Right forelimb (tissue), 1 donor: ENCODE measurements at regions not wholly inside any gene's neighbourhood (a gene's known extent, or its start where the extent isn't known, plus 50 kb on each side); places are given as distances from the start of the nearest gene placed in this dataset.
"Not testable (repeated sequence)": the region's sequence is repeated elsewhere in the genome, so short reads cannot be mapped to it uniquely, and the experiment has no call there.

Source experiments
- DNase-seq: peaks from one replicate; pipeline ENCODE4 v3.0.0-alpha.2; 2018

- no peak for DNase-seq
Measured at GRCh38 chr1:187563191-187563590, 734.4 kb downstream of the PLA2G4A start.

DNA sequence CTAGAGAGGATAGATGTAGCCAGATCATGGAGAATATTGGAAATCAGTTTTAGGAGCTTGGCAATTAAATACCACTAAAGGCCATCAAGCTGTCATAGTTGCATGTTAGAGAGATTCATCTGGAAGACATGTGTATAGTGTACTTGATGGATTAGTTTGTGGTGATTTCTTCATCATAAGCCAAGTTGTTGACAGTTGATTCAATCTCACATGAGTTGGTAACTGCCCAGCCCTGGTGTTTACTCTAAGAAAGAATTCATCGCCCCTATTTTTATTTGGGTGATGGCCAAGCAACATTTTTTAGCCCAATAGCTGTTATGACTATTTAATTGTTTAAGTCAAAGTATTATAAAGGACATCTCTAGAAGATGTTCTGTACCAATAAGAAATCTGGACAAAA, 737.6 kb downstream of the PLA2G4A start:
- no peak for DNase-seq

DNA sequence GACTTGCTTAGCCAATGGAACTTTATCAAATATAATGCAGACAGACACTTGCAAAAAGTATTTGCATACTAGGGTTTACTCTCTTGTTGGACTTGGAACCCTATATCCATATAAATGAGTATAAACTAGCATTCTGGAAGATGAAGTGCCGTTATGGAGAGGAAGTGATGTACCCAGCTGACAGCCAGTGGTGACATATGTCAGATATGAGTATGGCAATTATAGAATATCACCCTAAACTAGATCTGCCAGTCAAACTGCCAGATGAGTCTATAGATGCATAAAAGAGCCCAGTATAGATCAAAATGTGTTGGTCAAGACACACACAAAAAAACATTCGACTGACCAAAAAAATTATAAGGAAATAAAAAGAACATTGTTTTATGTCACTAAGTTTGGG, 739.3 kb downstream of the PLA2G4A start:
- no peak for DNase-seq

DNA sequence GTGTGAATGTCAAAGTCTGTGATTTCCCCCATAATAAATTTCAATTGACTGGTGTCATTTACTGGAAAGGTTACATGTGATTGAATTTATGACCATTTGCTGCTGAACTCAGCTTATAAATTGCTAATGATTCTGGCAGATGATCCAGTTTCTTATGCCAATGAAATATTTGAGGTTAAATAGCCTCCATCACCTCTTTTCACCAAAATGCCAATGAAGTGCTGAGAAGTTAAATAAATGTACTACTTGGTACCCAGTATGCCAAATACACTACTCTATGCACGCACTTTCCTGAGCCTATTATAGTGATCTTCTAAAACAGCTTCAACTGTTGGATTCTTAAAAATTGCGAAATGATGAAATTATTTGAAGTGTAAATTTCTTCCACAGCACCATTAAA, 741.4 kb downstream of the PLA2G4A start:
- DNase-seq: no peak

DNA sequence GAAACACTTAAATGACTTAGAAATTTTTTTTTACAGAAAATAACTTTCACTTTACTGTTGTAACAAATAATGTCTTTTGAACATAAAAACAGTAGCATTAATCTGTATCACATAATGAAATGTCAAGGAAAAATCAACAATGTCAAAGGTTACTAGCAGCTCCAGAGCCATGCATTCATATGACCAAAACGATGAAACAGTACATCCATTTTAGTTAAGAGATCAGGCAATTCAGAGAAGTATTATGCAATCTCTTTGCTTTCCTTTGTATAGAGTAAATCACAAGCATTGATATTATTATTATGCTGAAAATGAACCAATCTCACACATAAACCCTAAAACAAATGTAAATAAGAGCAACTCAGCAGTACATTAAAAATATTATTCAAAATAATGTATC, 748.9 kb downstream of the PLA2G4A start:
- DNase-seq: no peak

GRCh38 chr1:187588917-187589316, 760.2 kb downstream of the PLA2G4A start:
- no peak for DNase-seq

GRCh38 chr1:187605736-187606135, 777.0 kb downstream of the PLA2G4A start:
- DNase-seq: no peak

DNA sequence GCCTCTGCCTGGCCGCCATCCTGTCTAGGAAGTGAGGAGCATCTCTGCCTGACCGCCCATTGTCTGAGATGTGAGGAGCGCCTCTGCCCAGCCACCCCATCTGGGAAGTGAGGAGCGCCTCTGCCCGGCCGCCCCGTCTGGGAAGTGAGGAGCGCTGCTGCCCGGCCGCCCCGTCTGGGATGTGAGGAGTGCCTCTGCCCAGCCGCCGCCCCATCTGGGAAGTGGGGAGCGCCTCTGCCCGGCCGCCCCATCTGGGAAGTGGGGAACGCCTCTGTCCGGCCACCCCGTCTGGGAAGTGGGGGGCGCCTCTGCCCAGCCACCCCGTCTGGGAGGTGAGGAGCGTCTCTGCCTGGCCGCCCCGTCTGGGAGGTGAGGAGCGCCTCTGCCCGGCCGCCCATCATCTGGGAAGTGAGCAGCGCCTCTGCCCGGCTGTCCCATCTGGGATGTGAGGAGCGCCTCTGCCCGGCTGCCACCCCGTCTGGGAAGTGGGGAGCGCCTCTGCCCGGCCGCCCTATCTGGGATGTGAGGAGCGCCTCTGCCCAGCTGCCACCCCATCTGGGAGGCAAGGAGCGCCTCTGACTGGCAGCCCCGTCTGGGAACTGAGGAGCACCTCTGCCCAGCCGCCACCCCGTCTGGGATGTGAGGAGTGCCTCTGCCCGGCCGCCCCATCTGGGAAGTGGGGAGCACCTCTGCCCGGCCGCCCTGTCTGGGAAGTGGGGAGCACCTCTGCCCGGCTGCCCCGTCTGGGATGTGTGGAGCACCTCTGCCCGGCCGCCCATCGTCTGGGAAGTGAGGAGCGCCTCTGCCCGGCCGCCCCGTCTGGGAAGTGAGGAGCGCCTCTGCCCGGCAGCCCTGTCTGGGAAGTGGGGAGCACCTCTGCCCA, 787.3 kb downstream of the PLA2G4A start:
- not testable (repeated sequence) for DNase-seq

DNA sequence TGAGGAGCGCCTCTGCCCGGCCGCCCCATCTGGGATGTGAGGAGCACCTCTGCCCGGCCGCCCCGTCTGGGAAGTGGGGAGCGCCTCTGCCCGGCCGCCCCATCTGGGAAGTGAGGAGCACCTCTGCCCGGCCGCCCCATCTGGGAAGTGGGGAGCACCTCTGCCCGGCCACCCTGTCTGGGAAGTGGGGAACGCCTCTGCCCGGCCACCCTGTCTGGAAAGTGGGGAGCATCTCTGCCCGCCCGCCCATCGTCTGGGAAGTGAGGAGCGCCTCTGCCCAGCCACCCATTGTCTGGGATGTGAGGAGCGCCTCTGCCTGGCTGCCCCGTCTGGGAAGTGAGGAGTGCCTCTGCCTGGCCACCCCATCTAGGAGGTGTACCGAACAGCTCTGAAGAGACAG, 788.1 kb downstream of the PLA2G4A start:
- not testable (repeated sequence) for DNase-seq

- no peak for DNase-seq
Measured at GRCh38 chr1:187617776-187618175, 789.0 kb downstream of the PLA2G4A start.

DNA sequence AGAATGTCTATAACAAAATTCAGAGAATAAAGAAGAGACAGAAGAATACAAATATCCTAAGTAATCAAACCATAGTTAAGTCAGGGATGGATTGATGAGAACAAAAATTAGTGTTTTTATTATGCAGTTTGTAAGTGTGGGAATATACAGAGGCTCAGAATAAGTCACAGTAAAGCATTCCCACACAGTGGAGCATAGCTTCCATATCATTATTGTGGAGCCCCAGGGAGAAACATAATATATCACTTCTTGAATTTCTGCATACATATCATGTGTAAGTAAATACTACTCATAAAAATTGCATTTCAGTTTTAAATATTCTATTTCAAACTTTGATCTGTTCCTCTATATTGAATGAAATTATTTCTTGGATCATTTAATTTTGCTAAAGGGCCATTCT, 790.4 kb downstream of the PLA2G4A start:
- DNase-seq: no peak

- DNase-seq: no peak
Measured at GRCh38 chr1:187621951-187622350, 793.2 kb downstream of the PLA2G4A start.

DNA sequence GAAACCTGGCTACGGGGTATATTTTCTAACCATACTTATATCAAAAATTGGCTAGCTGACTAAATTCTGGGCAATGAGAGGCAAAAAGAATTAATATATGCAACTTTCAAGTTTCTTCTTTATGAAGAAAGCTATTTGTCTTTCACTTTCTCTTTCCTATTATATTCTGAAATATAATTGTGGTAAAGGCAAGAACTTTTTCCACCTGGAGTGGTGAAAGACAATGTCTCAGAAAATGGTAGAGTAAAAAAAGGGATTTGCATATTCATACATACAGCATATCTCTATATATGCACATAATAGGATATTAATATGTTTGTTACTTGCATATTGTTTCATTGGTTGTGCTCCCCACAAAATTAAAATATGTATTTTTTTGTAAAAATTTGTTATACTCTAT, 793.8 kb downstream of the PLA2G4A start:
- DNase-seq: no peak

DNA sequence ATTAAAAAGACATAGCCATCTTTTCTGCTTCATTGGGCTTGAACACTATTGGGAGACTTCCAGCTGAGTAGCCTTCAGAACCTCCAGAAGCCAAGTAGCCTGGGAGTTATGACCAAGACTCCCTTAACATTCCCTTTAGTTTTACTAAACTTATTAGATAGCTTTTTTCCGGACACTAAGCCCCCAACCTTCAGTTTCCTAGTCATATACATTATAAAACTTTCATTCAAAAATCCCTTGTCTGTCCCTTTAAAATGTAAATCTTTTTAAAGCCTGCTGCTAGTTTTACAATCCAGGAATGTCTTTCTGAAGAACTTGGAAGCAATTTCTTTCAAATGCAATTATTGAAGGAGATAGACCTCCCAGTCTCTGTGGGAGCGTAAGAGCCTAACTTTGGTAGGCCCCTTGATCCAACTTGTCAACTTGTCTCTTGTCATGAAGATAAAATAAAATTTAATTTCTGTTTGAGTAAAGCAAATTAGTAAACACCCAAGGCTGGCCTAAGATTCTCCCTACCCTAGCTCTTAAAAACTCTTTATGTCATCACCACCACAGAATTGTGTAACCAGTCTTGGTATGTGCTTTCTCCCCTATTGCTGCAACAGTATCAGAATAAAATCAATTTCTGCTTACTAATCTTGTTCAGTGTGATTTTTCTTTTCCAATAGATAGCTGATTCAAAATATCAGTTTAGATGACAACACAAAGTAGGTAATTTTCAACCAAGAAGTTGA, 796.2 kb downstream of the PLA2G4A start:
- DNase-seq: no peak

GRCh38 chr1:187626056-187626455, 797.3 kb downstream of the PLA2G4A start:
- no peak for DNase-seq

GRCh38 chr1:187627516-187627915, 798.8 kb downstream of the PLA2G4A start:
- DNase-seq: no peak

DNA sequence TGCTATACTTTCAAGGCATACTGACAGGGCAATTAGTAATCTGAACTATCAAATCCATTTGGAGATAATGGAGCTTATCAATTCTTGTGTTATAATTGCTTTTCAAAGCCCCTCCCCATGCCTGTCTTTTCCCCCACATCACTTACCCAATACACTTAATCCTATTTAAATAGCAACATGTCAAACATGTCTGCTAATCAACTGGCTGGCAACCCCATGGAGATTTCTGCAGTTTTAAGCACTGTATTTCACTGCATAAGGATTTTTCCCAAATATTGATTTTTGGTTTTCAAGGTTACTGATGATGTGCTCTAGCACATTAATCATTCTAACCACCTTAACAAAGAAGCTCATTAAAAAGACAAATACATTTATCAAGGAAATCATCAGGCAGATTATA, 800.3 kb downstream of the PLA2G4A start:
- DNase-seq: no peak

DNA sequence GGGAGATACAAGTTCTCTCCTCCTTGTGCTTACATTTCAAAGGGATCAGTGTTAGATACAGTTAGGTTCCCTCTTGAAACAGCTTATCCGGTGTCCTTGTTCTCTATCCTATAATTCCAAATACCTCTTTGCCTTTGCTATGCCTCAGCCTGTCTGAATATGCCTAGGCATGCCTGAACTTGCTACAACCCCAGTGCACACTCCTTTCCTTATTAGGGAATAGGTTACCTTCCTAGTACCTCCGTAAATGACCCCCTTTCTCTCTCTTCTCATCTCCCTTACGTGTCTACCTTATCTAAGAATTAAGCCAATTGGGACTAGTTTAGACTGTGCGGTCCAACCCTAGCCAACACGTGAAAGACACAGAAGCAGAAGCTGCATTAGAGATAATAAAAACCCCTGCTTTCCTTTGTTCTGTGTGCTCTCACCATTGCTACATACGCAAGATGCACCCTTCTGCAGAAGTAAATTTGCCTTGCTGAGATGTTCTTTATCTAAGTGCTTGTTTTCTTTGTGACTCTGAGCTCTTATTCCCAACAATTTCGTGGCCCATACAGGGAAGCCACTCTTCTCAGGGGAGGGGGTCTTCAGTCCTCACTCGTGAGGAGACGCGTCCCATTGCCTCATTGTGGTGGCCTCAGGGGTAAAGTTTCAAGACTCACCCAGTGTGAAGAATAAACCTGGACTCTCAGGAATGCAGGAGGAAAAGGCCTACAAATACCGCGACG, 802.1 kb downstream of the PLA2G4A start:
- DNase-seq: no peak

DNA sequence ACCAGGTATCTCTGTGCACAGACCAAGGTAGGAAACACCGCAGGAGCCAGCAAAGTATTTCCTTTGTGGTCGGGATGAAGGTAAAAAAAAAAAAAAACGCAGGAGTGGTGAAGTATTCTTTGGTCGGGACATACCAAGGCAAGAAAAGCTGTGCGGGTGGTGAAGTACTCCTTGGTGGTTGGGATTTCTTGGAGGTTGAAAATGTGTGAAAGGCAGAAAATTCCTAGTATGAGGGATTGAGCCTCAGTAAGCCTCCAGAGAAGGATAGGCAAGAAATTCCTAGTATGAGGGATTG, 802.6 kb downstream of the PLA2G4A start:
- no peak for DNase-seq

DNA sequence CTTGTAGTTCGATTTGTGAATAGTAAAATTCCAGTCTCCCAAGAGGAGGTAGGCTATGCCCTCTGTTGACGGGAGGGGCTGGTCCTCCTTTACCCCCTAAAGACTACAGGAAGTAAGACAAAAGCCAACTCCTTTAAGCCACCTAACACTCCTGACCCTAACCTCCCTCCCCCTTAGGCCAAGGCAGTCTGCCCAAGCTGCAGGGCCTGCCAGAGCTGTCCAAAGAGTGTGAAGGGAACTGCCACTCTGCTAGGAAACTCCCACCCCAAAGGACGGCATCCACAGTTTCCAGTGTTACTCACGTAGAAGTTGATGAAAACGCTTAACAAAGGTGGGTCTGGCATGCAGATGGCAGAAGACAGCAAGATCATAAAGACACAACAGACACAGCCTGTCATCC, 803.2 kb downstream of the PLA2G4A start:
- no peak for DNase-seq

DNA sequence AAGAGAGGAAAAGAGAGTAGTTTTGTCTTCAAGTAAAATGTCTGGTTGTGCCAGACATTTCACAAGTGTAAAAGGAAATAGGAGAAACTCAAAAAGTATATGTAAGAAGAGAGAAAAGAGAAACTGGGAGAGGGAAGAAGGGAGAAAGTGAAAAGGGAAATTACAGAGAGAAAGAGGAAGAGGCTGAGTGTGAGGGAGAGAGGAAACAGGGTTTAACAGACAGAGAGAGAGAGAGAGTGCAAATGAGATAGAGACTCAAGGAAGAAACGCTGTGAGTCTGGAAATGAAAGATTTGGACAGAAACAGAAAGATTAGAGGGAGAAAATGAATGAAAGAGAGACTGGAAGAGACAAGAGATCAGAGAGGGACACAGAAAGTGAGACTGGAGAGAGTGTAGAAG, 806.2 kb downstream of the PLA2G4A start:
- DNase-seq: no peak

DNA sequence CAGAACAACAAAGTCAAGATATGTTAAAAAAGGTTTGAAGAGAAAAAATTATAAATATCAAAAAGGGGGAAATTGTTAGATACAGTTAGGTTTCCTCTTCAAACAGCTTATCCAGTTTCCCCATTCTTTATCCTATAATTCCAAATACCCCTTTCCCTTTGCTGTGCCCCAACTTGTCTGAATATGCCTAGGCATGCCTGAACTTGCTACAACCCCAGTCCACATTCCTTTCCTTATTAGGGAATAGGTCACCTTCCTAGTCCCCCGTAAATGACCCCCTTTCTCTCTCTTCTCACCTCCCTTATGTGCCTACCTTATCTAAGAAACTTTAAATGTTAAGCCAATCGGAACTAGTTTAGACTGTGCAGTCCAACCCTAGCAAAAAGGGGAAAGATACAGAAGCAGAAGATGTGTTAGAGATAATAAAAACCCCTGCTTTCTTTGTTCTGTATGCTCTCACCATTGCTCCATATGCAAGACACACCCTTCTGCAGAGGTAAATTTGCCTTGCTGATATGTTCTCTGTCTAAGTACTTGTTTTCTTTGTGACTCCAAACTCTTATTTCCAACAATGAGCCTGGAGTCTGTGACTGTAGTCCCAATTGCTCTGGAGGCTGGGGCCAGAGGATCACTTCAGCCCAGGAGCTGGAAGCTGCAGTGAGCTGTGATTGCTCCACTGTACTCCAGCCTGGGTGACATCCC, 810.1 kb downstream of the PLA2G4A start:
- DNase-seq: no peak

GRCh38 chr1:187641015-187641414, 812.3 kb downstream of the PLA2G4A start:
- no peak for DNase-seq
